GM23338 (cell line): ENCODE measurements at regions not wholly inside any gene's neighbourhood (a gene's known extent, or its start where the extent isn't known, plus 50 kb on each side); places are given as distances from the start of the nearest gene placed in this dataset.

ENCODE experiments used
- ATAC-seq: fragments of 200-7000 bp; cut with Tn5 transposase; 3 replicates; pipeline ENCODE4 v1.9.1; 2020
- DNase-seq: peaks from one replicate; pipeline ENCODE4 v3.0.0-alpha.2; 2015; ENCODE audit warnings: low spot score
- H2AFZ ChIP-seq: fragments of 200-600 bp; sonication (generic); 2 replicates; pipeline ENCODE4 v1.8.0; 2016; ENCODE audit warnings: antibody characterized with exemption, mild to moderate bottlenecking, moderate library complexity
- H3F3A ChIP-seq: fragments of 200-600 bp; sonication (generic); replicated peaks from 2 replicates; pipeline ENCODE4 v1.8.0; 2017; ENCODE audit warnings: antibody characterized with exemption, mixed run types, low read depth
- H3K27ac ChIP-seq: fragments of 200-600 bp; sonication (generic); 2 replicates; pipeline ENCODE4 v1.6.1; 2016; ENCODE audit warnings: low read depth
- H3K27me3 ChIP-seq: fragments of 200-600 bp; sonication (generic); 2 replicates; pipeline ENCODE4 v1.8.0; 2016; ENCODE audit warnings: mild to moderate bottlenecking, mixed run types, moderate library complexity; ENCODE audit not compliant: insufficient read depth
- H3K36me3 ChIP-seq: fragments of 200-600 bp; sonication (generic); 2 replicates; pipeline ENCODE4 v1.8.0; 2016; ENCODE audit warnings: mild to moderate bottlenecking; ENCODE audit not compliant: insufficient read depth
- H3K4me1 ChIP-seq: fragments of 200-600 bp; sonication (generic); 2 replicates; pipeline ENCODE4 v1.8.0; 2016; ENCODE audit warnings: mild to moderate bottlenecking, moderate library complexity; ENCODE audit not compliant: insufficient read depth
- H3K4me2 ChIP-seq: fragments of 200-600 bp; sonication (generic); 2 replicates; pipeline ENCODE4 v1.7.1; 2017; ENCODE audit warnings: mixed run types
- H3K4me3 ChIP-seq: fragments of 200-600 bp; sonication (generic); 2 replicates; pipeline ENCODE4 v1.6.1; 2016; ENCODE audit warnings: mixed run types
- H3K79me2 ChIP-seq: fragments of 200-600 bp; sonication (generic); replicated peaks from 2 replicates; pipeline ENCODE4 v1.8.0; 2017; ENCODE audit warnings: mild to moderate bottlenecking; ENCODE audit not compliant: insufficient read depth
- H3K9me2 ChIP-seq: fragments of 200-600 bp; sonication (generic); 2 replicates; pipeline ENCODE4 v1.8.0; 2017; ENCODE audit not compliant: insufficient read depth
- H4K20me1 ChIP-seq: fragments of 200-600 bp; sonication (generic); replicated peaks from 2 replicates; pipeline ENCODE4 v1.8.0; 2017; ENCODE audit warnings: mild to moderate bottlenecking; ENCODE audit not compliant: insufficient read depth
- H3K27ac Mint-ChIP-seq: 2 replicates; pipeline ENCODE4 v1.8.0; 2020; ENCODE audit warnings: inconsistent platforms, mild to moderate bottlenecking, moderate library complexity, mixed read lengths
- H3K27me3 Mint-ChIP-seq: 3 replicates; pipeline ENCODE4 v1.8.0; 2022; ENCODE audit warnings: low read depth, mild to moderate bottlenecking, moderate library complexity, mixed read lengths, inconsistent platforms; ENCODE audit not compliant: insufficient read depth, poor library complexity
- H3K36me3 Mint-ChIP-seq: 3 replicates; pipeline ENCODE4 v1.8.0; 2021; ENCODE audit warnings: low read depth, mild to moderate bottlenecking, inconsistent platforms, moderate library complexity, mixed read lengths
- H3K4me1 Mint-ChIP-seq: 3 replicates; pipeline ENCODE4 v1.8.0; 2020; ENCODE audit warnings: mild to moderate bottlenecking, inconsistent platforms, mixed read lengths
- H3K4me3 Mint-ChIP-seq: 3 replicates; pipeline ENCODE4 v1.8.0; 2021; ENCODE audit warnings: moderate library complexity, mild to moderate bottlenecking, inconsistent platforms, mixed read lengths
- H3K9me3 Mint-ChIP-seq: 3 replicates; pipeline ENCODE4 v1.8.0; 2020; ENCODE audit warnings: moderate library complexity, mild to moderate bottlenecking, inconsistent platforms, mixed read lengths
- CTCF ChIP-seq, 2 experiments: fragments of 200-600 bp in 1 of 2; sonication (generic) in 1 of 2; conservative IDR thresholded peaks; 2 replicates each; pipeline versions ENCODE4 v1.5.1 to v1.6.1; 2016 to 2017; ENCODE audit warnings: antibody characterized with exemption in 2 of 2, low read depth in 2 of 2, mild to moderate bottlenecking in 2 of 2, moderate library complexity in 1 of 2
- EZH2 ChIP-seq: fragments of 200-600 bp; sonication (generic); IDR thresholded peaks from one replicate; pipeline ENCODE4 v1.8.0; 2017; ENCODE audit warnings: antibody characterized with exemption, mild to moderate bottlenecking, low read depth; ENCODE audit not compliant: unreplicated experiment
- JUNB ChIP-seq: IDR thresholded peaks from one replicate; pipeline ENCODE4 v1.6.1; 2016; ENCODE audit warnings: antibody characterized with exemption; ENCODE audit not compliant: unreplicated experiment
- REST ChIP-seq: IDR thresholded peaks from one replicate; pipeline ENCODE4 v1.6.1; 2018; ENCODE audit warnings: antibody characterized with exemption; ENCODE audit not compliant: unreplicated experiment

GRCh38 chr10:90561666-90562065 lies 296.2 kb downstream of the HTR7 start:
- Histone ChIP-seq H3K27me3 (no peaks in the 10 kb centered on the region), H3F3A (no peaks in the 10 kb centered on the region), H3K79me2 (no peaks in the 10 kb centered on the region), H3K4me1 (no peaks in the 10 kb centered on the region), H3K4me2 (no peak overlapping the region), H2AFZ (no peak overlapping the region), H4K20me1 (no peaks in the 10 kb centered on the region), H3K27ac (no peak overlapping the region), H3K36me3 (no peaks in the 10 kb centered on the region), H3K4me3 (no peak overlapping the region), H3K9me2 (no peaks in the 10 kb centered on the region)
- no peak overlapping the region for H3K27ac Mint-ChIP-seq
- H3K4me3 Mint-ChIP-seq: no peak overlapping the region
- TF ChIP-seq EZH2: no peak
- no peak for TF ChIP-seq JUNB
- H3K36me3 Mint-ChIP-seq: no peaks in the 10 kb centered on the region
- H3K27me3 Mint-ChIP-seq: no peaks in the 10 kb centered on the region
- no peak for ATAC-seq
- DNase-seq: no peak
- no peaks in the 10 kb centered on the region for H3K4me1 Mint-ChIP-seq
- H3K9me3 Mint-ChIP-seq: no peaks in the 10 kb centered on the region

GRCh38 chr10:90571481-90572258 lies 286.2 kb downstream of the HTR7 start:
- Histone ChIP-seq H3K36me3 (no peaks in the 10 kb centered on the region), H3K9me2 (no peaks in the 10 kb centered on the region), H3K79me2 (no peaks in the 10 kb centered on the region), H3K27ac (no peak overlapping the region), H3K4me1 (no peaks in the 10 kb centered on the region), H3K4me2 (no peak overlapping the region), H3F3A (no peaks in the 10 kb centered on the region), H3K27me3 (no peaks in the 10 kb centered on the region), H2AFZ (no peak overlapping the region), H3K4me3 (no peak overlapping the region), H4K20me1 (no peaks in the 10 kb centered on the region)
- ATAC-seq (no peak), DNase-seq (no peak)
- H3K27me3 Mint-ChIP-seq: no peaks in the 10 kb centered on the region
- H3K36me3 Mint-ChIP-seq: no peaks in the 10 kb centered on the region; the same call in 2 of the 3 replicates
- H3K4me3 Mint-ChIP-seq: no peak overlapping the region
- TF ChIP-seq REST (no peak), CTCF (conservative IDR thresholded peaks at IDR 0.05; ENCODE audit: low read depth in 2 of 2) (peak in 1 of 2 experiments; percentile 35; a peak in 1 of 4 replicates)
- peaks cover 3% of the 10 kb centered on the region; the same call in 2 of the 3 replicates for H3K4me1 Mint-ChIP-seq
- H3K27ac Mint-ChIP-seq: no peak overlapping the region
- no peaks in the 10 kb centered on the region; the same call in 2 of the 3 replicates for H3K9me3 Mint-ChIP-seq
